A673 (cell line): ENCODE measurements at regions not wholly inside any gene's neighbourhood (a gene's known extent, or its start where the extent isn't known, plus 50 kb on each side); places are given as distances from the start of the nearest gene placed in this dataset.

Experiments used
- BruUV-seq: library from RNA; stranded (reverse); fragments of 400-500 nt; replicated peaks from 2 replicates; lab custom pipeline; 2021; lab: Mats Ljungman, UMichigan
- CTCF ChIA-PET: fragments of 300-600 bp; sonication (Branson Sonifier 250); formaldehyde crosslinking; loops from one replicate; lab custom pipeline; 2022; ENCODE audit warnings: antibody characterized with exemption; lab: Charles Lee
- POLR2A ChIA-PET: fragments of 300-600 bp; sonication (Branson Sonifier 250); formaldehyde crosslinking; loops from one replicate; lab custom pipeline; 2022; ENCODE audit warnings: antibody characterized with exemption; ENCODE audit not compliant: low non-redundant PET; lab: Charles Lee
- DNase-seq: peaks from one replicate; pipeline ENCODE4 v3.0.0-alpha.2; 2015; ENCODE audit warnings: low spot score
- H3K27ac ChIP-seq: fragments of 200-600 bp; sonication (generic); 2 replicates; pipeline ENCODE4 v1.5.1; 2016; ENCODE audit warnings: mixed run types, low read depth, mild to moderate bottlenecking, mixed read lengths, antibody characterized with exemption, low read length; ENCODE audit not compliant: poor library complexity, severe bottlenecking
- H3K27me3 ChIP-seq: fragments of 200-600 bp; sonication (generic); replicated peaks from 2 replicates; pipeline ENCODE4 v1.6.1; 2017; ENCODE audit warnings: mixed run types, low read depth, mild to moderate bottlenecking, mixed read lengths, antibody characterized with exemption, low read length; ENCODE audit not compliant: insufficient read depth, poor library complexity
- H3K36me3 ChIP-seq: fragments of 200-600 bp; sonication (generic); 2 replicates; pipeline ENCODE4 v1.6.1; 2016; ENCODE audit warnings: mixed run types, mild to moderate bottlenecking, mixed read lengths, antibody characterized with exemption, low read length; ENCODE audit not compliant: insufficient read depth, poor library complexity, severe bottlenecking
- H3K4me1 ChIP-seq: fragments of 200-600 bp; sonication (generic); 2 replicates; pipeline ENCODE4 v1.6.1; 2017; ENCODE audit warnings: mixed run types, mild to moderate bottlenecking, mixed read lengths, antibody characterized with exemption, low read length; ENCODE audit not compliant: insufficient read depth, poor library complexity, severe bottlenecking
- H3K4me3 ChIP-seq: fragments of 200-600 bp; sonication (generic); 2 replicates; pipeline ENCODE4 v1.5.1; 2016; ENCODE audit warnings: low read depth, mixed run types, mild to moderate bottlenecking, mixed read lengths, low read length; ENCODE audit not compliant: poor library complexity, severe bottlenecking
- H3K9me3 ChIP-seq: fragments of 200-600 bp; sonication (generic); 2 replicates; pipeline ENCODE4 v1.6.1; 2016; ENCODE audit warnings: mixed run types, low read depth, mild to moderate bottlenecking, mixed read lengths, antibody characterized with exemption, low read length; ENCODE audit not compliant: poor library complexity, severe bottlenecking
- EZH2 ChIP-seq: fragments of 200-600 bp; sonication (generic); IDR thresholded peaks from 2 replicates; pipeline ENCODE4 v1.6.1; 2017; ENCODE audit warnings: borderline replicate concordance, low read depth, mild to moderate bottlenecking, mixed read lengths, antibody characterized with exemption, low read length; ENCODE audit not compliant: poor library complexity, severe bottlenecking
- intact Hi-C: fragments of 100-400 bp; cut with micrococcal nuclease; formaldehyde crosslinking; loops from one replicate; pipeline ENCODE4 v1.10.0; 2022; ENCODE audit not compliant: unreplicated experiment
- TF ChIP-seq, protein P1 (sequence below): fragments of 300-800, 200-600 bp; sonication (generic); conservative IDR thresholded peaks from 2 replicates; pipeline ENCODE4 v1.5.1; 2017; ENCODE audit warnings: low read depth, mild to moderate bottlenecking, antibody characterized with exemption, low read length, moderate library complexity, mixed read lengths

DNA sequence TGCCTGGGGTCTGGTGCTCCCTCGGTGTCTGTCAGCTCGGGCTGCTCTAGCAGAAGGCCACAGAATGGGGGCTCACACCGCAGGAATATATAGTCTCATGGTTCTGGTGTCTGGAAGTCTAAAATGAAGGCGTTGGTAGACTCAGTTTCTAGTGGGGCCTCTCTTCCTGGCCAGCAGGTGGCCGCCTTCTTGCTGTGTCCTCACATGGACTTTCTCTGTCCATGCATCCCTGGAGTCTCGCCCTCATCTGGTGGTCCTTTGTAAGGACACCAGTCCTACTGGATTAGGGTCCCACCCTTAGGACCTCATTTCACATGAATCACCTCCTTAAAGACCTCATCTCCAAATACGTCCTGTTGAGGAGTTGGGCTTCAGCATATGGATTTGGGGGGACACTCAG is 65.7 kb downstream of the RRM2 start:
- ChIA-PET POLR2A (no interaction called here), CTCF (no interaction called here)
- Histone ChIP-seq H3K36me3 (no peaks in the 10 kb centered on the region), H3K4me1 (no peaks in the 10 kb centered on the region), H3K27ac (no peak overlapping the region), H3K27me3 (no peaks in the 10 kb centered on the region), H3K4me3 (no peak overlapping the region), H3K9me3 (no peaks in the 10 kb centered on the region)
- intact Hi-C loops, result no loop called here
- peak; percentile 28 for DNase-seq
- no peak for TF ChIP-seq EZH2
- TF ChIP-seq, protein P1, sequence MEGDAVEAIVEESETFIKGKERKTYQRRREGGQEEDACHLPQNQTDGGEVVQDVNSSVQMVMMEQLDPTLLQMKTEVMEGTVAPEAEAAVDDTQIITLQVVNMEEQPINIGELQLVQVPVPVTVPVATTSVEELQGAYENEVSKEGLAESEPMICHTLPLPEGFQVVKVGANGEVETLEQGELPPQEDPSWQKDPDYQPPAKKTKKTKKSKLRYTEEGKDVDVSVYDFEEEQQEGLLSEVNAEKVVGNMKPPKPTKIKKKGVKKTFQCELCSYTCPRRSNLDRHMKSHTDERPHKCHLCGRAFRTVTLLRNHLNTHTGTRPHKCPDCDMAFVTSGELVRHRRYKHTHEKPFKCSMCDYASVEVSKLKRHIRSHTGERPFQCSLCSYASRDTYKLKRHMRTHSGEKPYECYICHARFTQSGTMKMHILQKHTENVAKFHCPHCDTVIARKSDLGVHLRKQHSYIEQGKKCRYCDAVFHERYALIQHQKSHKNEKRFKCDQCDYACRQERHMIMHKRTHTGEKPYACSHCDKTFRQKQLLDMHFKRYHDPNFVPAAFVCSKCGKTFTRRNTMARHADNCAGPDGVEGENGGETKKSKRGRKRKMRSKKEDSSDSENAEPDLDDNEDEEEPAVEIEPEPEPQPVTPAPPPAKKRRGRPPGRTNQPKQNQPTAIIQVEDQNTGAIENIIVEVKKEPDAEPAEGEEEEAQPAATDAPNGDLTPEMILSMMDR, result peak; percentile 30; the same call in 1 of the 2 replicates
- no TSS peak for BruUV-seq

DNA sequence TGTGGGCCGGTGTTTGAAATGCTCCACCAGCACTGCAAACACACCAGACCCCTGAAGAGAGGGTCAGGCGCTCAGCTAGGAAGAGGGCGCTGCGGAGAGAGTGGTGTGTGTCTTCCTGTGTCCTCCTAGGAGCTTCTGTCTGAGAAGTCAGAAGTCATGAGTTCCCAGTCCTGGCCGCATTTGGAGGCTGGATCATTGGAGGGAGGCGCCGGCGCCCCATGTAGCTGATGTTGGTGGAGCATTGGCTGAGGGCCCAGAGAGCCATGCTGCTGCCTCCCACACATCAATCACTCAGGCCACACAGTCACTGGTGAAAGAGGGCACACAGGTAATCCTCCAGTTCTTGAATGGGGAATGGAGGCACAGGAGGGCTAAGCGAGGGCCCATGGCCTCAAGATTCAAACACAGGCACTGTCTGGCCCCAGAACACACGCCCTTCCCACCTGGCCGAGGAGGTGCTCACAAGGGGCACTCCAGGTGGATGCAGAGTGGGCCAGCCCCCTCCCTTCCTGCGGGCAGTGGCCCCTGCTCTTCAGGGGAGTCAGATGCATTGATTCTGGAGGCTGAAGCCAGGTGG is 66.3 kb downstream of the RRM2 start:
- peaks cover 4% of the 10 kb centered on the region for H3K4me1 ChIP-seq
- TF ChIP-seq, protein P1, result no peak
- no peak for TF ChIP-seq EZH2
- no peaks in the 10 kb centered on the region for H3K36me3 ChIP-seq
- H3K27me3 ChIP-seq, result no peaks in the 10 kb centered on the region
- ChIA-PET POLR2A (no interaction called here), CTCF (no interaction called here)
- H3K27ac ChIP-seq, result no peak overlapping the region
- intact Hi-C loops, result no loop called here
- no peaks in the 10 kb centered on the region for H3K9me3 ChIP-seq
- no TSS peak for BruUV-seq
- no peak for DNase-seq
- no peak overlapping the region for H3K4me3 ChIP-seq

DNA sequence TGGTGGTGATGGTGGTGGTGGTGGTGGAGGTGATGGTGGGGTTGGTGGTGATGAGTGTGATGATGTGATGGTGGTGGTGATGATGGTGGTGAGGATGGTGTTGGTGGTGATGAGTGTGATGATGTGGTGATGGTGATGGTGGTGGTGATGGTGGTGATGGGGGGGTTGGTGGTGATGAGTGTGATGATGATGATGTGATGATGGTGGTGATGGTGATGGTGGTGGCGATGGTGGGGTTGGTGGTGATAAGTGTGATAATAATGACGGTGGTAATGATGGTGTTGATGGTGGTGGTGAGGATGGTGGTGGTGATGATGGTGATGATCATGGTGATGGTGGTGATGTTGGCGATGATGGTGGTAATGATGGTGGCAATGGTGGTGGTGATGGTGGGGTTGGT is 67.7 kb downstream of the RRM2 start:
- DNase-seq, result no peak
- no peaks in the 10 kb centered on the region for H3K27me3 ChIP-seq
- POLR2A ChIA-PET, result no interaction called here
- H3K4me1 ChIP-seq, result peaks cover 10% of the 10 kb centered on the region
- BruUV-seq, result no TSS peak
- no peaks in the 10 kb centered on the region for H3K9me3 ChIP-seq
- H3K4me3 ChIP-seq, result no peak overlapping the region
- H3K27ac ChIP-seq, result no peak overlapping the region
- intact Hi-C loops, result no loop called here
- TF ChIP-seq, protein P1, result no peak
- TF ChIP-seq EZH2, result no peak
- H3K36me3 ChIP-seq, result no peaks in the 10 kb centered on the region
- CTCF ChIA-PET, result no interaction called here
